Activated T-cell treated with anti-CD3 and anti-CD28 coated beads, Interleukin-2, amount 50 U/mL, for 72 hours (primary cell): ENCODE measurements at regions not wholly inside any gene's neighbourhood (a gene's known extent, or its start where the extent isn't known, plus 50 kb on each side); places are given as distances from the start of the nearest gene placed in this dataset.
"Not testable (repeated sequence)": the region's sequence is repeated elsewhere in the genome, so short reads cannot be mapped to it uniquely, and the experiment has no call there.

Experiments
- ATAC-seq, 2 donors: fragments of 150-1000 bp; cut with Tn5 transposase; replicated peaks in 1 of 2; 2 replicates each; pipeline ENCODE4 v1.10.0; 2021; ENCODE audit warnings: moderate library complexity in 2 of 2, mild to moderate bottlenecking in 1 of 2
- DNase-seq, 2 donors: peaks; one replicate each; pipeline ENCODE4 v3.0.0; 2021 to 2022; ENCODE audit warnings: mixed read lengths in 1 of 2
- H3K27ac Mint-ChIP-seq: one replicate; pipeline ENCODE4 v1.8.0; 2022; ENCODE audit warnings: mild to moderate bottlenecking, moderate library complexity, mixed read lengths
- H3K27me3 Mint-ChIP-seq: one replicate; pipeline ENCODE4 v1.8.0; 2022; ENCODE audit warnings: low read depth, mixed read lengths
- H3K36me3 Mint-ChIP-seq, 2 donors: one replicate each; pipeline ENCODE4 v1.8.0; 2022; ENCODE audit warnings: mixed read lengths in 2 of 2, mild to moderate bottlenecking in 1 of 2; ENCODE audit not compliant: insufficient read depth in 2 of 2
- H3K4me1 Mint-ChIP-seq: one replicate; pipeline ENCODE4 v1.8.0; 2022; ENCODE audit warnings: low read depth, mixed read lengths
- H3K4me3 Mint-ChIP-seq, 2 donors: one replicate each; pipeline ENCODE4 v1.8.0; 2022; ENCODE audit warnings: mild to moderate bottlenecking in 2 of 2, mixed read lengths in 2 of 2, moderate library complexity in 2 of 2
- H3K9me3 Mint-ChIP-seq, 2 donors: one replicate each; pipeline ENCODE4 v1.8.0; 2022; ENCODE audit warnings: mixed read lengths in 2 of 2

DNA sequence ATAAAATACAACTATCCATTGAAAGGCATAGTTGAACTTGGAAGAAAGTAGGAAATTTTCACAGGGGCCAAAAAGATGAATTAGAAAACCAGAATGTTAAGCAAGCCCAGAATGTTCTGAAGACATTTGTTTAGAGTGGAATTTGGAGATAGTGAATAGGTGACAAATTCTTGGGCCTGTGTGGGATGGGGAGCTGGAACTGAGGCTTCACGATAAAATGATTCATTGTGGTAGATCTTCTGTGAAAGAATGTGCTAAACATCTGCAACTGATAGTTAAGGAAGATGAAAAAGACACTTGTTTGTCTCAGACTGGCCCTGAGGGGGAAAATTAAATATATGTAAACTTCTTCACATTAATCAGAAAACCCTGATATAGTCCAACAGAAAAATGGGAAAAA, 658.9 kb downstream of the PRIM2 start:
- not testable (repeated sequence) for H3K27ac Mint-ChIP-seq, H3K4me3 Mint-ChIP-seq, H3K4me1 Mint-ChIP-seq, H3K27me3 Mint-ChIP-seq, H3K9me3 Mint-ChIP-seq, H3K36me3 Mint-ChIP-seq, ATAC-seq, DNase-seq

GRCh38 chr6:57983603-57984002, 666.2 kb downstream of the PRIM2 start:
- not testable (repeated sequence) for H3K9me3 Mint-ChIP-seq, H3K27ac Mint-ChIP-seq, H3K4me1 Mint-ChIP-seq, ATAC-seq, H3K4me3 Mint-ChIP-seq, DNase-seq, H3K36me3 Mint-ChIP-seq
- peaks cover 24% of the 10 kb centered on the region for H3K27me3 Mint-ChIP-seq

GRCh38 chr6:57984575-57984974, 667.1 kb downstream of the PRIM2 start:
- H3K4me1 Mint-ChIP-seq, DNase-seq, ATAC-seq, H3K27ac Mint-ChIP-seq, H3K36me3 Mint-ChIP-seq, H3K9me3 Mint-ChIP-seq, H3K4me3 Mint-ChIP-seq: not testable (repeated sequence)
- peaks cover 23% of the 10 kb centered on the region for H3K27me3 Mint-ChIP-seq

- not testable (repeated sequence) for DNase-seq, H3K27ac Mint-ChIP-seq, ATAC-seq, H3K4me1 Mint-ChIP-seq, H3K36me3 Mint-ChIP-seq, H3K9me3 Mint-ChIP-seq, H3K4me3 Mint-ChIP-seq
- H3K27me3 Mint-ChIP-seq: peaks cover 23% of the 10 kb centered on the region
Measured at GRCh38 chr6:57985734-57986133, 668.3 kb downstream of the PRIM2 start.

- peaks cover 23% of the 10 kb centered on the region for H3K27me3 Mint-ChIP-seq
- DNase-seq, H3K9me3 Mint-ChIP-seq, H3K4me1 Mint-ChIP-seq, H3K36me3 Mint-ChIP-seq, H3K27ac Mint-ChIP-seq, ATAC-seq, H3K4me3 Mint-ChIP-seq: not testable (repeated sequence)
Measured at GRCh38 chr6:57986584-57986983, 669.2 kb downstream of the PRIM2 start.

DNA sequence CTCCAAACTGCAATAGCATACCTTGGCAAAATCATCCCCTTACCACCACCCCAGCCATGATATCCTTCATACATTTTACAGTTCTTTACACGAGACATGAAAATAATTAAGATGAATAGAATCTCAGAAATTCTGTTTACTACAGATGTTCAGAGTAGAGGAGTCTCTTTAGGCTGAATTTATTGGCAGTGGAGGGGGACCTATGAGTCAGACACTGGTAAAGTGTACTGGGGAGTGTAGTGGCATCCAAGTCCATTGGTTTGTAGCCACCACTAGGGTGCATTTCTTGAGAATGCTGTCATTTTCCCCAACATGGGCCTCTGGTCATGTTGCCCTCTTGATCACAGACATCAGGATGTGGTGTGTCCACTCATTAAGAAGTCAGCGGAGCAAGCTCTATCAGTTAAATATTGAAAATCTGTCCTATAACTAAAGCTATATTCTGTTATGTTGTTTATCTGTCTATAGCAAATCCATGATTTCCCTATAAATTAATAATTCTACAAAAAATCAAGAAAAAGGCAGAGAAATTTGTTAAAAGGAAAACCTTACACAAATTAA, 672.2 kb downstream of the PRIM2 start:
- not testable (repeated sequence) for H3K36me3 Mint-ChIP-seq, H3K4me3 Mint-ChIP-seq

DNA sequence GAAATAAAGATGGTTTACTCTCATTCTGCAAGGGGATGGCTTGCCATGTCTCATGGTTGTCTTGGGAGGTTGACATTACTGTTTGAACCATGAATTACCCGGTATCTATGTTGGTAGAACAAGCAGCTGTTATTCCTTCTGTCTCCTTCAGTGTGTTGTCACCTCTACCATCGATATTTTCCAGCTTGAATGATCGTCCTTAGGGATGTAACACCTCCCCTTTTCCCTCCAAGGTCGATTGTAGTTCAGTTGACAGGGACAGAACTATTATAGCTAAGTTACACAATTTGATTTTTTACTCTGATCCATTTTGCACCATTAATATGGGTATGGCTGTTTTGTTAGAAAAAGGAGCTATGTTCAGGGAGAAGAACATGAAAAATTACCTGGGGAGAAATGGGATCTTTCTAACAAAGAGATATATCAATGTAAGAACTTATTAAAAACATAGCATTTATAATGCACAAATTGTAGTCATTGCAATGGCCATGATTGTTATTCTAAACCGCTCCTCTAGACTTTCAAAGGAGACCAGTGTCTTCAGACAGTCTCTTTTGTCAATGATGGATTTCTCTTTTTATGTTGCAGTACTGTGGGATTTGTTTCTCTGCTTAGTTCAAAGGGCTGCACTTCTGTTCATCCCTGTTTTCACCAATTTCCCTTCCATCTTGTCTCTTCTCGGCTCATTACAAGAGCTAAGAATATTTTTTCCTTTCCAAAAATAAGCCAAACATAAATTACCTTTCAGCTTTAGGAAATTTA, 681.6 kb downstream of the PRIM2 start:
- H3K36me3 Mint-ChIP-seq, ATAC-seq, H3K4me3 Mint-ChIP-seq, H3K9me3 Mint-ChIP-seq, H3K27ac Mint-ChIP-seq, DNase-seq, H3K4me1 Mint-ChIP-seq: not testable (repeated sequence)
- peaks cover 12% of the 10 kb centered on the region for H3K27me3 Mint-ChIP-seq

More for the DNA sequence above, 672.2 kb downstream of the PRIM2 start:
- not testable (repeated sequence) for H3K9me3 Mint-ChIP-seq, H3K27ac Mint-ChIP-seq, H3K4me1 Mint-ChIP-seq, ATAC-seq, DNase-seq
- H3K27me3 Mint-ChIP-seq: peaks cover 11% of the 10 kb centered on the region

- H3K27ac Mint-ChIP-seq, H3K4me1 Mint-ChIP-seq: not testable (repeated sequence)
Measured at GRCh38 chr6:58000233-58000632, 682.8 kb downstream of the PRIM2 start.

GRCh38 chr6:58003417-58004167, 686.2 kb downstream of the PRIM2 start:
- not testable (repeated sequence) for H3K4me3 Mint-ChIP-seq, H3K36me3 Mint-ChIP-seq, H3K9me3 Mint-ChIP-seq, H3K27me3 Mint-ChIP-seq, H3K4me1 Mint-ChIP-seq, ATAC-seq, DNase-seq, H3K27ac Mint-ChIP-seq

More at GRCh38 chr6:58000233-58000632, 682.8 kb downstream of the PRIM2 start:
- not testable (repeated sequence) for DNase-seq, H3K9me3 Mint-ChIP-seq, H3K36me3 Mint-ChIP-seq, H3K4me3 Mint-ChIP-seq, ATAC-seq
- peaks cover 12% of the 10 kb centered on the region for H3K27me3 Mint-ChIP-seq

- H3K9me3 Mint-ChIP-seq, H3K27me3 Mint-ChIP-seq, H3K27ac Mint-ChIP-seq, H3K36me3 Mint-ChIP-seq, DNase-seq, H3K4me1 Mint-ChIP-seq, H3K4me3 Mint-ChIP-seq, ATAC-seq: not testable (repeated sequence)
Measured at GRCh38 chr6:58007334-58008000, 690.0 kb downstream of the PRIM2 start.

DNA sequence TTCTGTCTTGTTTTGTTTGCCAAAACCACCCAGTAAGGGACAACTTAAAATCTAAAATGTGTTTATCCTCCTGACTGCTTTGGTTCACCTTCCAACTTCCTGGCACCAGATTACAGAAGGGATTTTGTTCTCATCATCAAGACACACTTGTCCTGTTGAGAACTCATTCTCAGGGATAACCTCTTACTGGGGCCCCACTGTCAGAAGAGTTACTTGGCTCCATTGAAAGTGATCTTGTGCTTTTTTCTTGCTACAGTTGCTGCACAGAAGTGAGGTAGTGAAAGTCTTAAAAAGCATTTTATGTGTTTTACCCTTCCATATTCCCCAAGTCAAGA, 690.5 kb downstream of the PRIM2 start:
- ATAC-seq, DNase-seq, H3K4me3 Mint-ChIP-seq, H3K27me3 Mint-ChIP-seq, H3K36me3 Mint-ChIP-seq, H3K4me1 Mint-ChIP-seq, H3K9me3 Mint-ChIP-seq, H3K27ac Mint-ChIP-seq: not testable (repeated sequence)

GRCh38 chr6:58011954-58012600, 694.6 kb downstream of the PRIM2 start:
- ATAC-seq, H3K27ac Mint-ChIP-seq, H3K9me3 Mint-ChIP-seq, H3K4me1 Mint-ChIP-seq, H3K27me3 Mint-ChIP-seq, H3K4me3 Mint-ChIP-seq, H3K36me3 Mint-ChIP-seq, DNase-seq: not testable (repeated sequence)

GRCh38 chr6:58016614-58017013, 699.2 kb downstream of the PRIM2 start:
- not testable (repeated sequence) for H3K9me3 Mint-ChIP-seq, H3K4me3 Mint-ChIP-seq, DNase-seq, H3K4me1 Mint-ChIP-seq, ATAC-seq, H3K27me3 Mint-ChIP-seq, H3K36me3 Mint-ChIP-seq, H3K27ac Mint-ChIP-seq
